ENCODE measurements at regions not wholly inside any gene's neighbourhood (a gene's known extent, or its start where the extent isn't known, plus 50 kb on each side); places are given as distances from the start of the nearest gene placed in this dataset.

GRCh38 chr6:144737998-144738397 is 452.9 kb downstream of the UTRN start:
- in situ Hi-C loops (cut with HindIII; ENCODE audit: extremely low pct_ligation_motif_present, low pct_unique_long_range_greater_than_20kb) (no loop called here), intact Hi-C loops (cut with micrococcal nuclease; ENCODE audit: unreplicated experiment) (no loop called here)
- H3K36me3 ChIP-seq (replicated peaks in 1 of 2; ENCODE audit: control insufficient read depth in 1 of 2, insufficient read depth in 2 of 2, low read length in 2 of 2) = peaks cover 10 to 55% of the 10 kb centered on the region in 2 experiments
- ATAC-seq = peak; percentile 31; the same call in 2 of the 3 replicates
- no peak overlapping the region for H3K9ac ChIP-seq (ENCODE audit: insufficient read depth, low read depth, low read length)
- BruUV-seq (replicated peaks) = no TSS peak
- DNase-seq (ENCODE audit: low spot score) = no peak
- ChIA-PET CTCF (ENCODE audit: low intra/inter-chr PET ratio, low total read pairs) (no interaction called here), POLR2A (no interaction called here)
- no peaks in the 10 kb centered on the region for H3K79me2 ChIP-seq (ENCODE audit: insufficient read depth, low read length)
- no peak for TF ChIP-seq TEF (CRISPR knock-in tag; IDR thresholded peaks at IDR 0.05)
- TF ChIP-seq RBM22 (optimal IDR thresholded peaks at IDR 0.05; ENCODE audit: low read length) = peak; percentile 19
- no peaks in the 10 kb centered on the region for H3K9me3 ChIP-seq (ENCODE audit: low read length)
- peaks cover 6% of the 10 kb centered on the region for H3K4me1 ChIP-seq (ENCODE audit: insufficient read depth, low read length)
- no peak for FAIRE-seq
- no peaks in the 10 kb centered on the region for H4K20me1 ChIP-seq (ENCODE audit: insufficient read depth, low read length)
- H3K27me3 ChIP-seq (ENCODE audit: control insufficient read depth in 1 of 2, insufficient read depth in 2 of 2, low read length in 2 of 2) = no peaks in the 10 kb centered on the region
- H3K4me3 ChIP-seq (replicated peaks in 1 of 3; ENCODE audit: insufficient read depth in 1 of 3, low read depth in 2 of 3, low read length in 3 of 3) = no peak overlapping the region
- no peak overlapping the region for H3K27ac ChIP-seq (ENCODE audit: extremely low read length, insufficient read depth, low read length)
- H2AFZ ChIP-seq (ENCODE audit: low read length) = no peak overlapping the region
- no peak overlapping the region for H3K4me2 ChIP-seq (ENCODE audit: low read depth, low read length)
- 91% methylated on average over 4 of the region's 4 CpGs for WGBS (ENCODE audit: low lambda C conversion rate)

GRCh38 chr6:144739873-144740272 is 454.7 kb downstream of the UTRN start:
- Histone ChIP-seq H2AFZ (ENCODE audit: low read length) (no peak overlapping the region), H4K20me1 (ENCODE audit: insufficient read depth, low read length) (no peaks in the 10 kb centered on the region), H3K27ac (ENCODE audit: extremely low read length, insufficient read depth, low read length) (no peak overlapping the region), H3K27me3 (ENCODE audit: control insufficient read depth in 1 of 2, insufficient read depth in 2 of 2, low read length in 2 of 2) (no peaks in the 10 kb centered on the region), H3K9me3 (ENCODE audit: low read length) (no peaks in the 10 kb centered on the region), H3K4me2 (ENCODE audit: low read depth, low read length) (no peak overlapping the region), H3K9ac (ENCODE audit: insufficient read depth, low read depth, low read length) (no peak overlapping the region), H3K79me2 (ENCODE audit: insufficient read depth, low read length) (no peaks in the 10 kb centered on the region), H3K36me3 (replicated peaks in 1 of 2; ENCODE audit: control insufficient read depth in 1 of 2, insufficient read depth in 2 of 2, low read length in 2 of 2) (peaks cover 9 to 38% of the 10 kb centered on the region in 2 experiments), H3K4me3 (replicated peaks in 1 of 3; ENCODE audit: insufficient read depth in 1 of 3, low read depth in 2 of 3, low read length in 3 of 3) (no peak overlapping the region), H3K4me1 (ENCODE audit: insufficient read depth, low read length) (peaks cover 6% of the 10 kb centered on the region)
- ChIA-PET CTCF (ENCODE audit: low intra/inter-chr PET ratio, low total read pairs) (no interaction called here), POLR2A (no interaction called here)
- FAIRE-seq (no peak), DNase-seq (ENCODE audit: low spot score) (no peak), ATAC-seq (no peak)
- 98% methylated on average over 1 of the region's 1 CpG for WGBS (ENCODE audit: low lambda C conversion rate)
- no peak for TF ChIP-seq TAF15 (IDR thresholded peaks at IDR 0.05; ENCODE audit: low read depth, low read length, poor library complexity, severe bottlenecking)
- TF ChIP-seq ZSCAN9 (CRISPR knock-in tag; IDR thresholded peaks at IDR 0.05; ENCODE audit: borderline replicate concordance) = no peak
- TF ChIP-seq ZNF629 (CRISPR knock-in tag; conservative IDR thresholded peaks at IDR 0.05) = peak; percentile 89
- intact Hi-C loops (cut with micrococcal nuclease; ENCODE audit: unreplicated experiment) = no loop called here
- in situ Hi-C loops (cut with HindIII; ENCODE audit: extremely low pct_ligation_motif_present, low pct_unique_long_range_greater_than_20kb) = no loop called here
- BruUV-seq (replicated peaks) = no TSS peak

Measured in HepG2 (cell line).